Right atrium auricular region (tissue), 2 donors: ENCODE measurements at regions not wholly inside any gene's neighbourhood (a gene's known extent, or its start where the extent isn't known, plus 50 kb on each side); places are given as distances from the start of the nearest gene placed in this dataset.

Experiments used
- DNase-seq: peaks from one replicate; pipeline ENCODE4 v3.0.0-alpha.2; 2019; ENCODE audit warnings: low spot score
- H3K27ac ChIP-seq, 2 donors: fragments of 200-600 bp; sonication (generic); 1 replicate in 1 of 2; 2 replicates in 1 of 2; pipeline ENCODE4 v1.5.1; 2016 to 2019
- H3K27me3 ChIP-seq, 2 donors: fragments of 200-600 bp; sonication (generic); one replicate each; pipeline versions ENCODE4 v1.5.1 to v1.6.0; 2017 to 2019
- H3K36me3 ChIP-seq: fragments of 200-600 bp; sonication (generic); one replicate; pipeline ENCODE4 v1.5.1; 2016
- H3K4me1 ChIP-seq, 2 donors: fragments of 200-600 bp; sonication (generic); one replicate each; pipeline versions ENCODE4 v1.5.1 to v1.6.0; 2017 to 2019
- H3K4me3 ChIP-seq, 2 donors: fragments of 200-600 bp; sonication (generic); 1 replicate in 1 of 2; 2 replicates in 1 of 2; pipeline ENCODE4 v1.5.1; 2017 to 2019; ENCODE audit warnings: mild to moderate bottlenecking in 1 of 2, moderate library complexity in 1 of 2
- H3K9me3 ChIP-seq, 2 donors: fragments of 200-600 bp; sonication (generic); one replicate each; pipeline ENCODE4 v1.5.1; 2019
- TF ChIP-seq, protein P1 (sequence below), 2 donors: fragments of 200-600 bp; sonication (generic); IDR thresholded peaks; one replicate each; pipeline ENCODE4 v1.5.1; 2019; ENCODE audit warnings: antibody characterized with exemption in 2 of 2

DNA sequence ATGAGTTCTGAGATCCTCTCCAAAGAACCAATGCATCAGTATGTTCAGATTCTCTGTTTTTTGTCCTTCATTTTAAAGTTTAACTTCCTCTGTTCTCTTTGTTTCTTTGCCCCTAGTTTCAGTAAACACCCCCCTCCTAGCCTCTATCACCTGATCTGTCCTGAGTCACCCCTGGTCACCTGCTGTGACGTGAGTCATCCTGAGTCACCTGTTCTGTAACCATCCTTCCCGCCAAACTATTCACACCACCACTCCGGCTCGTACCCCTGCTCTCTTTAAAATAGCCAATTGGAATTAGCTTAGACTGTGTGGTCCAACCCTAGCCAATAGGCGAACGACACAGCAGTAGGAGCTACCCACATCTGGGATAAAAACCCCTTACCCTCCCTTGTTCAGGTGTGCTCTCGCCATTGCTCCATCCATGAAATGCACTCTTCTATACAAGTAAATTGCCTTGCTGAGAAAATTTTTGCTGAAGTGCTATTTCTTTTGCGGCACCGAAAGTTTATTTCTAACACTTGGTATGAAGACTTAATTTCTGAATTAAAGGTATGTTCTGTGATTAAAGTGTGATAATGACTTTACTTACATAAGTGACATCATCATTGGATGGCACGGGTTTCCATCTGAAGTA, 318.4 kb downstream of the AASDHPPT start:
- Histone ChIP-seq H3K9me3 (peaks cover 0 to 4% of the 10 kb centered on the region in 2 donors), H3K36me3 (no peaks in the 10 kb centered on the region), H3K27ac (no peak overlapping the region), H3K4me3 (no peak overlapping the region), H3K27me3 (no peaks in the 10 kb centered on the region), H3K4me1 (no peaks in the 10 kb centered on the region)
- no peak for DNase-seq
- TF ChIP-seq, protein P1, sequence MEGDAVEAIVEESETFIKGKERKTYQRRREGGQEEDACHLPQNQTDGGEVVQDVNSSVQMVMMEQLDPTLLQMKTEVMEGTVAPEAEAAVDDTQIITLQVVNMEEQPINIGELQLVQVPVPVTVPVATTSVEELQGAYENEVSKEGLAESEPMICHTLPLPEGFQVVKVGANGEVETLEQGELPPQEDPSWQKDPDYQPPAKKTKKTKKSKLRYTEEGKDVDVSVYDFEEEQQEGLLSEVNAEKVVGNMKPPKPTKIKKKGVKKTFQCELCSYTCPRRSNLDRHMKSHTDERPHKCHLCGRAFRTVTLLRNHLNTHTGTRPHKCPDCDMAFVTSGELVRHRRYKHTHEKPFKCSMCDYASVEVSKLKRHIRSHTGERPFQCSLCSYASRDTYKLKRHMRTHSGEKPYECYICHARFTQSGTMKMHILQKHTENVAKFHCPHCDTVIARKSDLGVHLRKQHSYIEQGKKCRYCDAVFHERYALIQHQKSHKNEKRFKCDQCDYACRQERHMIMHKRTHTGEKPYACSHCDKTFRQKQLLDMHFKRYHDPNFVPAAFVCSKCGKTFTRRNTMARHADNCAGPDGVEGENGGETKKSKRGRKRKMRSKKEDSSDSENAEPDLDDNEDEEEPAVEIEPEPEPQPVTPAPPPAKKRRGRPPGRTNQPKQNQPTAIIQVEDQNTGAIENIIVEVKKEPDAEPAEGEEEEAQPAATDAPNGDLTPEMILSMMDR (IDR thresholded peaks at IDR 0.05) = no peak

DNA sequence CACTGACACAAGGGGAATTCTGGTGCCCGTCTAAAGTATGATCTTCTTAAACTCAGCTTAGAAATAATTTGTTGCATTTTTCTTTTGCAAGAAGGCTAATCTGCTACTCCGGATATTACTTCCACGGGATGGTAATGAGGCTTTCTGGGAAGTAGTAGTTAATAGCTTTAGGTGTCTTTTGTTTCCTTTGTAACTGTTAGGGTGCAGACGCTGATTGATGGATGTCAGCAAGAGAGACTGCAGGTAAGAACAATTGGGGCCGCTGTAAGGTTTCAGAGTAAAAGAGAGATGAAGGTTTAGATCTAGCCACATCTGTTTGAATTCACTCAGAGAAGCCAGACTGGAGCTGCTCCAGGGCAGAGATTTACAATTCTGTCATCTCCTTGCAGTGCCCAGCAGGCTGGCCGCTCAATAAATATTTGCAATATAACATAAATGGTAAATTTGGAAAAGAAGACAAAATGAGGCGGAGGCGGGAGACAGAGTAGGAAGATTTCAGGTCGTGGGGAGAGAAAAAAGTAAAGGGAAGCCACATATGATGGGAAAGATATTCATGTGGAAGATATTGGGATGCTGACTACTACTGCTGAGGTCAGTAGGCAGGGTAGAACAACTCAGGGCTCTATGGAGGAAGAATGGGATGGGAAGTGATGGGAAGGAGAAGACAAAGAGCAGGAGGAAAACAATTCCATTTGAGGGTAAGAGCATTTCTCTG, 320.5 kb downstream of the AASDHPPT start:
- H3K4me1 ChIP-seq = no peaks in the 10 kb centered on the region
- peaks cover 0 to 4% of the 10 kb centered on the region in 2 donors for H3K9me3 ChIP-seq
- no peaks in the 10 kb centered on the region for H3K27me3 ChIP-seq
- no peak for DNase-seq
- TF ChIP-seq, protein P1 (IDR thresholded peaks at IDR 0.05) = no peak
- no peak overlapping the region for H3K27ac ChIP-seq
- H3K36me3 ChIP-seq = no peaks in the 10 kb centered on the region
- H3K4me3 ChIP-seq = no peak overlapping the region

DNA sequence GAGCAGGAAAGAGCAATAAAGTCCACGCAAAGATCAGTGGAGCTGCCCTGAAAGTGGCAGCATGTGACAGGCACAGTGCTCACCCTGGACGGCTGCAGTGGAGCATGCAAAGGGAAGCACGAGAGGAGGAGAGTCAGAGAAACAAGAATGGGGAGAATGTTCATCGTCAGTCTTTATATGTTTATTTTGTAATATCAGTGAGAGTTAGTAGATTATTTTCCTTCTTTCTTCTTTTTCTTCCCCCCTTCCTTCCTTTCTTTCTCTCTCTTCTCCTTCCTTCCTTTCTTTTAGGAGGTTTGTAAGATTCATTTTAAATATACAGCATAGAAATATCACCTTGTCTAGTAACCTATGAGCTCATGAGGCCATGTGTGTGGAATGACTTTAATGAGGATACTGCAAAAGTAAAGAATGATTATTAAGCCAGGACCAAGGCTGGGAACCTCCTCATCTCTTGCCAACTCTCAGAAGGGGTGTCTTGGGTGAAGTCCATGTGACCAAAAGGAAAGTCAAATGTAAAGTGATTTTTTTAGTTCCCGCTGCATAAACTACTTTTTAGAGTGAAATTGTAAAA, 321.1 kb downstream of the AASDHPPT start:
- peaks cover 0 to 4% of the 10 kb centered on the region in 2 donors for H3K9me3 ChIP-seq
- no peak overlapping the region for H3K27ac ChIP-seq
- DNase-seq = no peak
- H3K4me3 ChIP-seq = no peak overlapping the region
- H3K27me3 ChIP-seq = no peaks in the 10 kb centered on the region
- no peaks in the 10 kb centered on the region for H3K4me1 ChIP-seq
- no peaks in the 10 kb centered on the region for H3K36me3 ChIP-seq
- TF ChIP-seq, protein P1 (IDR thresholded peaks at IDR 0.05) = no peak

DNA sequence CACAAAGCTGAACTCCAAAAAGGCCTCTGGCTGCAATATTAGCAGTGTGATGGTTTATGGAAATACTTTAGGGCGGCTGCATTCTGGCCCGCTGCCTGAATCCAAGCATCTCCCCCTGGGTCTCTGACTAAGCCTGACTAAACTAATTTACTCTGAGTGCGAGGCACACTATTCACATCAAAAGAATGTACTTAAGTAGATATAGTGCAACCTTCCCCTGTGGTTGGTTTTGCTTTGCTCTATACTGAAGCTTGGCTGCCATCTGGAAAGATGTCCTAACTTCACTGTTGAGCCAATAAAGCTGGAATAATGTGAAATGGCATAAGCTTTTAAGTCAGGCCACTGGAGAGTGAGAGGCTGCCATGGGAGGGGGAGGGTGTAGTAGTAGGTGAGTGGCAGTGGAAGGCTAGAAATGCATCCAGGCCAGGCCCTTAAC, 321.6 kb downstream of the AASDHPPT start:
- peak; percentile 78 for DNase-seq
- H3K36me3 ChIP-seq = no peaks in the 10 kb centered on the region
- no peak overlapping the region for H3K4me3 ChIP-seq
- no peaks in the 10 kb centered on the region for H3K27me3 ChIP-seq
- peak overlapping the region in 1 of 2 donors; percentile 16 for H3K27ac ChIP-seq
- H3K4me1 ChIP-seq = no peaks in the 10 kb centered on the region
- TF ChIP-seq, protein P1 (IDR thresholded peaks at IDR 0.05) = no peak
- H3K9me3 ChIP-seq = peaks cover 0 to 4% of the 10 kb centered on the region in 2 donors

DNA sequence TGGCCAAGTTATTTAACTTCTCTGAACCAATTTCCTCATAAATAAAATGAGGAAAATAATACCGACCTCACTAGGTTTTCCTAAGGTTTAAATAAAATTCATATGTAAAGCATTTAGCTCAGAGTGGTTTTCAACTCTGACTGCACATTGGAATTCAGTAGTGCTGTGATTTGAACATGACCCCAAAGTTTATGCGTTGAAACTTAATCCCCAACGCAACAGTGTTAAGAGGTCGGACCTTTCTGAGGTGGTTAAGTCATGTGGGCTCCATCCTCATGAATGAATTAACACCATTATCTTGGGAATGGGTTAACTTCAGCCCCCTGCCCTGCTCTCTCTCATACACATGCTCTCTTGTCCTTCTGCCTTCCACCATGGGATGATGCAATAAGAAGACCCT, 322.2 kb downstream of the AASDHPPT start:
- Histone ChIP-seq H3K27me3 (no peaks in the 10 kb centered on the region), H3K27ac (peak overlapping the region in 1 of 2 donors; percentile 16), H3K36me3 (no peaks in the 10 kb centered on the region), H3K4me3 (no peak overlapping the region), H3K4me1 (no peaks in the 10 kb centered on the region), H3K9me3 (peaks cover 0 to 4% of the 10 kb centered on the region in 2 donors)
- TF ChIP-seq, protein P1 (IDR thresholded peaks at IDR 0.05) = no peak
- no peak for DNase-seq
